ENCODE measurements at regions not wholly inside any gene's neighbourhood (a gene's known extent, or its start where the extent isn't known, plus 50 kb on each side); places are given as distances from the start of the nearest gene placed in this dataset.

DNA sequence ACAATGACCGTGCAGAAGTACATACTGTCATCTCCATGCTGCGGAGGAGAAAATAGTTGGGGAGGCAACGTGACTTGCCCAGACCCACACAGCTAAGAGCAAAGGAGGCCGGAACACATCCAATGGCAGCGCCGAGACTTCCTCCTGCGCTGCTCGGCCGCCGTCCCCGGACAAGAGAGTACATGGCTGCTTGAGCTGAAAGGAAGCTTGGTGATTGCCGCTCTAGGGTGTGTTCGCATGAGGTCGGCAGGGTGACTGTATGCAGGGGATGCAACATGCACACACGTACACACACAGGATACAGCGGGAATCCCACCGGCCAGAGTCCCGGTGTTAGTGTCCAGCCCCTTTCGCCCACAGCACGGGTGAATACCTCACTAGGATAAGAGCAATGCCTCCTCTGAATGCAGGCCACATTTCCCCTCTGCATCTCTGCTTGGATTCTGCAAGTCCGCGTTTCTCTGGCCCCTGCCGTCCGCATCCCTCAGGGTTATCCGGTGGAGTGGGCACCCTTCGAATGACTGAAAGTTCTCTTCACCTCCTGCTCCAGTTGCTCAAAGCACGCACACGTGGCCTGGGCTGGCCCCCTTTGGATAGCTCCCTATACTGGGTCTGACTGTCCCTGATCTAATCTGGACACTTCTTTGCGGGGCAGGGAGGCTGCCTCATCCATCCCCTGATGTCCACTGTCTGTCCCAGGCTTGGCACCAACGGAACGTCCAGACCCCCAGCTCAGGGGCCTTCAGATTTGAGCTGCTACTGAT lies 78.8 kb downstream of the GSC start:
- TF ChIP-seq IKZF3 (tag by site-specific recombination; IDR thresholded peaks at IDR 0.05), result no peak
- TF ChIP-seq, protein P1, sequence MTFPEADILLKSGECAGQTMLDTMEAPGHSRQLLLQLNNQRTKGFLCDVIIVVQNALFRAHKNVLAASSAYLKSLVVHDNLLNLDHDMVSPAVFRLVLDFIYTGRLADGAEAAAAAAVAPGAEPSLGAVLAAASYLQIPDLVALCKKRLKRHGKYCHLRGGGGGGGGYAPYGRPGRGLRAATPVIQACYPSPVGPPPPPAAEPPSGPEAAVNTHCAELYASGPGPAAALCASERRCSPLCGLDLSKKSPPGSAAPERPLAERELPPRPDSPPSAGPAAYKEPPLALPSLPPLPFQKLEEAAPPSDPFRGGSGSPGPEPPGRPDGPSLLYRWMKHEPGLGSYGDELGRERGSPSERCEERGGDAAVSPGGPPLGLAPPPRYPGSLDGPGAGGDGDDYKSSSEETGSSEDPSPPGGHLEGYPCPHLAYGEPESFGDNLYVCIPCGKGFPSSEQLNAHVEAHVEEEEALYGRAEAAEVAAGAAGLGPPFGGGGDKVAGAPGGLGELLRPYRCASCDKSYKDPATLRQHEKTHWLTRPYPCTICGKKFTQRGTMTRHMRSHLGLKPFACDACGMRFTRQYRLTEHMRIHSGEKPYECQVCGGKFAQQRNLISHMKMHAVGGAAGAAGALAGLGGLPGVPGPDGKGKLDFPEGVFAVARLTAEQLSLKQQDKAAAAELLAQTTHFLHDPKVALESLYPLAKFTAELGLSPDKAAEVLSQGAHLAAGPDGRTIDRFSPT (tag by site-specific recombination; IDR thresholded peaks at IDR 0.05), result no peak
- no peak for TF ChIP-seq ZNF248 (tag by site-specific recombination; IDR thresholded peaks at IDR 0.05)
- TF ChIP-seq ZNF664 (tag by site-specific recombination; IDR thresholded peaks at IDR 0.05), result no peak
- no peak for TF ChIP-seq ZNF133 (tag by site-specific recombination; IDR thresholded peaks at IDR 0.05)
- H3K27ac ChIP-seq (ENCODE audit: extremely low read depth, low read depth, low read length), result no peak overlapping the region
- ChIA-PET CTCF (interaction anchor here (0.6 to 4.6 kb wide), 9 partner anchors 8 to 741 kb away, joined by 3 to 33 read pairs (median 6); no protein-coding TSS in a partner anchor), POLR2A (no interaction called here)
- no peak overlapping the region for H3K4me3 ChIP-seq (ENCODE audit: low read depth, low read length)
- H3K4me1 ChIP-seq (ENCODE audit: control insufficient read depth, insufficient read depth, low read length), result no peaks in the 10 kb centered on the region
- H3K36me3 ChIP-seq (ENCODE audit: control insufficient read depth in 2 of 2, insufficient read depth in 1 of 2, low read length in 2 of 2), result no peaks in the 10 kb centered on the region
- H3K9me3 ChIP-seq (ENCODE audit: control insufficient read depth, insufficient read depth, low read depth, low read length), result no peaks in the 10 kb centered on the region

DNA sequence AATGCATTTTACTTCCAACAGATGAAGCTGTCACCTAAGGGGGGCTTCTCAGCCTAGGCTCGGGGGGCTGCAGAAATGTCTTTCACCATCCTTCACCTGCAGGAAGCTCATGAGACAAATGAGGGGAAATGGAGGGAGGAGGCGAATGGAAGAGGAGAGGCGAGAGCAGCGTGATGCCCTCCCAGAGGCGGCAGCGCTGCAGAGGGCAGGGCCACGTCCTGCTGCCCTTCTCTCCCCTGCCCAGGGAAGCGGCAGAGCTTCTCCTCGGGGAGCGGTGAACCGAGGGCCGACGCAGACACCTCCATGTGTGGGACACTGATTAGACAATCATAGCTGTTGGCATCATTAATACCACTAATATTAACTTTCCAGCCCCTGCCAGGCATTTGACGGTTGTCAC lies 78.3 kb downstream of the SERPINA3 start:
- CTCF ChIA-PET, result interaction anchor here (0.6 to 4.6 kb wide), 14 partner anchors 8 to 742 kb away, joined by 3 to 33 read pairs (median 4); no protein-coding TSS in a partner anchor
- POLR2A ChIA-PET, result no interaction called here
- Histone ChIP-seq H3K9me3 (ENCODE audit: control insufficient read depth, insufficient read depth, low read depth, low read length) (no peaks in the 10 kb centered on the region), H3K4me1 (ENCODE audit: control insufficient read depth, insufficient read depth, low read length) (no peaks in the 10 kb centered on the region), H3K4me3 (ENCODE audit: low read depth, low read length) (no peak overlapping the region), H3K36me3 (ENCODE audit: control insufficient read depth in 2 of 2, insufficient read depth in 1 of 2, low read length in 2 of 2) (no peaks in the 10 kb centered on the region), H3K27ac (ENCODE audit: extremely low read depth, low read depth, low read length) (no peak overlapping the region)
- TF ChIP-seq ZNF398 (tag by site-specific recombination; IDR thresholded peaks at IDR 0.05) (no peak), ZNF404 (tag by site-specific recombination; IDR thresholded peaks at IDR 0.05) (no peak), ZNF214 (tag by site-specific recombination; IDR thresholded peaks at IDR 0.05; ENCODE audit: borderline replicate concordance) (no peak), MEIS1 (CRISPR knock-in tag; IDR thresholded peaks at IDR 0.05; ENCODE audit: borderline replicate concordance) (no peak), ZBTB1 (tag by site-specific recombination; IDR thresholded peaks at IDR 0.05) (no peak), ZNF701 (tag by site-specific recombination; IDR thresholded peaks at IDR 0.05) (no peak), ZNF292 (tag by site-specific recombination; IDR thresholded peaks at IDR 0.05; ENCODE audit: borderline replicate concordance, low read depth) (no peak), ZNF266 (tag by site-specific recombination; IDR thresholded peaks at IDR 0.05; ENCODE audit: low read depth) (no peak), ZEB2 (tag by site-specific recombination; IDR thresholded peaks at IDR 0.05) (no peak), ZBTB44 (tag by site-specific recombination; IDR thresholded peaks at IDR 0.05) (no peak)
- TF ChIP-seq, protein P2, sequence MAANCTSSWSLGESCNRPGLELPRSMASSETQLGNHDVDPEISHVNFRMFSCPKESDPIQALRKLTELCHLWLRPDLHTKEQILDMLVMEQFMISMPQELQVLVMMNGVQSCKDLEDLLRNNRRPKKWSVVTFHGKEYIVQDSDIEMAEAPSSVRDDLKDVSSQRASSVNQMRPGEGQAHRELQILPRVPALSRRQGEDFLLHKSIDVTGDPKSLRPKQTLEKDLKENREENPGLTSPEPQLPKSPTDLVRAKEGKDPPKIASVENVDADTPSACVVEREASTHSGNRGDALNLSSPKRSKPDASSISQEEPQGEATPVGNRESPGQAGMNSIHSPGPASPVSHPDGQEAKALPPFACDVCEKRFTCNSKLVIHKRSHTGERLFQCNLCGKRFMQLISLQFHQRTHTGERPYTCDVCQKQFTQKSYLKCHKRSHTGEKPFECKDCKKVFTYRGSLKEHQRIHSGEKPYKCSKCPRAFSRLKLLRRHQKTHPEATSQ (tag by site-specific recombination; IDR thresholded peaks at IDR 0.05), result no peak
- TF ChIP-seq, protein P3, sequence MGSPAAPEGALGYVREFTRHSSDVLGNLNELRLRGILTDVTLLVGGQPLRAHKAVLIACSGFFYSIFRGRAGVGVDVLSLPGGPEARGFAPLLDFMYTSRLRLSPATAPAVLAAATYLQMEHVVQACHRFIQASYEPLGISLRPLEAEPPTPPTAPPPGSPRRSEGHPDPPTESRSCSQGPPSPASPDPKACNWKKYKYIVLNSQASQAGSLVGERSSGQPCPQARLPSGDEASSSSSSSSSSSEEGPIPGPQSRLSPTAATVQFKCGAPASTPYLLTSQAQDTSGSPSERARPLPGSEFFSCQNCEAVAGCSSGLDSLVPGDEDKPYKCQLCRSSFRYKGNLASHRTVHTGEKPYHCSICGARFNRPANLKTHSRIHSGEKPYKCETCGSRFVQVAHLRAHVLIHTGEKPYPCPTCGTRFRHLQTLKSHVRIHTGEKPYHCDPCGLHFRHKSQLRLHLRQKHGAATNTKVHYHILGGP (tag by site-specific recombination; IDR thresholded peaks at IDR 0.05), result no peak
- TF ChIP-seq, protein P4, sequence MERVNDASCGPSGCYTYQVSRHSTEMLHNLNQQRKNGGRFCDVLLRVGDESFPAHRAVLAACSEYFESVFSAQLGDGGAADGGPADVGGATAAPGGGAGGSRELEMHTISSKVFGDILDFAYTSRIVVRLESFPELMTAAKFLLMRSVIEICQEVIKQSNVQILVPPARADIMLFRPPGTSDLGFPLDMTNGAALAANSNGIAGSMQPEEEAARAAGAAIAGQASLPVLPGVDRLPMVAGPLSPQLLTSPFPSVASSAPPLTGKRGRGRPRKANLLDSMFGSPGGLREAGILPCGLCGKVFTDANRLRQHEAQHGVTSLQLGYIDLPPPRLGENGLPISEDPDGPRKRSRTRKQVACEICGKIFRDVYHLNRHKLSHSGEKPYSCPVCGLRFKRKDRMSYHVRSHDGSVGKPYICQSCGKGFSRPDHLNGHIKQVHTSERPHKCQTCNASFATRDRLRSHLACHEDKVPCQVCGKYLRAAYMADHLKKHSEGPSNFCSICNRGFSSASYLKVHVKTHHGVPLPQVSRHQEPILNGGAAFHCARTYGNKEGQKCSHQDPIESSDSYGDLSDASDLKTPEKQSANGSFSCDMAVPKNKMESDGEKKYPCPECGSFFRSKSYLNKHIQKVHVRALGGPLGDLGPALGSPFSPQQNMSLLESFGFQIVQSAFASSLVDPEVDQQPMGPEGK (tag by site-specific recombination; IDR thresholded peaks at IDR 0.05), result no peak

All from HEK293 (cell line).